PC-9 (cell line): ENCODE measurements at regions not wholly inside any gene's neighbourhood (a gene's known extent, or its start where the extent isn't known, plus 50 kb on each side); places are given as distances from the start of the nearest gene placed in this dataset.
"Not testable (repeated sequence)": the region's sequence is repeated elsewhere in the genome, so short reads cannot be mapped to it uniquely, and the experiment has no call there.

Experiments used
- BruUV-seq: library from RNA; stranded (reverse); fragments of 400-500 nt; replicated peaks from 2 replicates; lab custom pipeline; 2021; lab: Mats Ljungman, UMichigan
- CTCF ChIA-PET: fragments of 300-600 bp; sonication (Branson Sonifier 250); formaldehyde crosslinking; loops from one replicate; lab custom pipeline; 2022; ENCODE audit warnings: antibody characterized with exemption; lab: Charles Lee
- POLR2A ChIA-PET: fragments of 300-600 bp; sonication (Branson Sonifier 250); formaldehyde crosslinking; loops from one replicate; lab custom pipeline; 2022; ENCODE audit warnings: antibody characterized with exemption; ENCODE audit not compliant: unreplicated experiment; lab: Charles Lee
- DNase-seq, 2 experiments: peaks; one replicate each; pipeline versions ENCODE4 v3.0.0 to v3.0.0-alpha.2; 2015 to 2022; ENCODE audit warnings: mixed read lengths in 1 of 2
- H2AFZ ChIP-seq: fragments of 200-600 bp; sonication (generic); 2 replicates; pipeline ENCODE4 v1.8.1; 2017; ENCODE audit warnings: antibody characterized with exemption
- H3F3A ChIP-seq: fragments of 200-600 bp; sonication (generic); 2 replicates; pipeline ENCODE4 v1.8.1; 2017; ENCODE audit warnings: antibody characterized with exemption, mild to moderate bottlenecking, low read depth; ENCODE audit not compliant: insufficient read depth
- H3K27ac ChIP-seq: fragments of 200-600 bp; sonication (generic); 2 replicates; pipeline ENCODE4 v1.6.1; 2016; ENCODE audit warnings: mixed run types
- H3K27me3 ChIP-seq: fragments of 200-600 bp; sonication (generic); 2 replicates; pipeline ENCODE4 v1.6.1; 2016; ENCODE audit warnings: low read depth, mixed run types; ENCODE audit not compliant: insufficient read depth
- H3K36me3 ChIP-seq: fragments of 200-600 bp; sonication (generic); 2 replicates; pipeline ENCODE4 v1.6.1; 2016; ENCODE audit warnings: low read depth, mixed run types
- H3K4me1 ChIP-seq: fragments of 200-600 bp; sonication (generic); replicated peaks from 2 replicates; pipeline ENCODE4 v1.6.1; 2016; ENCODE audit warnings: mixed run types; ENCODE audit not compliant: insufficient read depth
- H3K4me2 ChIP-seq: fragments of 200-600 bp; sonication (generic); 2 replicates; pipeline ENCODE4 v1.6.1; 2017; ENCODE audit warnings: mixed run types
- H3K4me3 ChIP-seq: fragments of 200-600 bp; sonication (generic); 2 replicates; pipeline ENCODE4 v1.6.1; 2016; ENCODE audit warnings: mixed run types
- H3K79me2 ChIP-seq: fragments of 200-600 bp; sonication (generic); 2 replicates; pipeline ENCODE4 v1.6.1; 2017; ENCODE audit warnings: low read depth, mixed run types
- H3K9me2 ChIP-seq: fragments of 200-600 bp; sonication (generic); 2 replicates; pipeline ENCODE4 v1.8.1; 2017; ENCODE audit warnings: mild to moderate bottlenecking; ENCODE audit not compliant: insufficient read depth
- H3K9me3 ChIP-seq: fragments of 200-600 bp; sonication (generic); 2 replicates; pipeline ENCODE4 v1.8.1; 2016; ENCODE audit warnings: low read depth; ENCODE audit not compliant: insufficient read depth
- H4K20me1 ChIP-seq: fragments of 200-600 bp; sonication (generic); 2 replicates; pipeline ENCODE4 v1.8.1; 2017; ENCODE audit not compliant: insufficient read depth
- EZH2 ChIP-seq: fragments of 200-600 bp; sonication (generic); IDR thresholded peaks from 2 replicates; pipeline ENCODE4 v1.8.0; 2017; ENCODE audit warnings: antibody characterized with exemption, low read depth
- intact Hi-C: fragments of 100-400 bp; cut with micrococcal nuclease; formaldehyde crosslinking; loops from one replicate; pipeline ENCODE4 v1.10.0; 2022; ENCODE audit not compliant: unreplicated experiment
- TF ChIP-seq, protein P1 (sequence below): fragments of 200-600 bp; sonication (generic); conservative IDR thresholded peaks from 2 replicates; pipeline ENCODE4 v1.6.1; 2017; ENCODE audit warnings: mixed run types, antibody characterized with exemption, mild to moderate bottlenecking, moderate library complexity

DNA sequence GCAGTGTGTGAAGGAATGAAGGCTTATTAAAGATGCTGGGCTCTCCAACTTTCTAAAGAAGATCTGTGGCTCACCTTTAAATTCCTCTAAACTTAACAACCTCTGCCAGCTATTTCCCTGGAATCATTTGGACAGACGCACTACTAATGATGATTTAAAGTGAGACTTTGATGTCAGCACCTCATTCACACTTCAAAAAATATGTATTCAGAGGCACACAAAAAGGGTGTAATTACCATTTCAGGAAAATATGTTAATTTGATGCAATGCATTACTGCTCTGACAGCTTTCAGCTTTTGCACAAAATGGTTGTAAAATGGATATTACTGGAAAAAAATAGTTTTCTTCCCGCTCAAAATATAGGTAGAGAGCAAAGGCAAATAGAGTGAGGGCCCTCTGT, 423.9 kb upstream of the ASIC2 start:
- Histone ChIP-seq H4K20me1 (no peaks in the 10 kb centered on the region), H3F3A (no peaks in the 10 kb centered on the region), H3K9me3 (no peaks in the 10 kb centered on the region), H3K4me3 (no peak overlapping the region), H3K36me3 (no peaks in the 10 kb centered on the region), H3K4me1 (no peaks in the 10 kb centered on the region), H2AFZ (no peak overlapping the region), H3K27ac (no peak overlapping the region), H3K9me2 (no peaks in the 10 kb centered on the region), H3K79me2 (no peaks in the 10 kb centered on the region), H3K27me3 (peaks cover 8% of the 10 kb centered on the region; the same call in 1 of the 2 replicates), H3K4me2 (no peak overlapping the region)
- intact Hi-C loops, result no loop called here
- POLR2A ChIA-PET, result no interaction called here
- CTCF ChIA-PET, result no interaction called here
- no peak for DNase-seq
- no TSS peak for BruUV-seq
- no peak for TF ChIP-seq EZH2

DNA sequence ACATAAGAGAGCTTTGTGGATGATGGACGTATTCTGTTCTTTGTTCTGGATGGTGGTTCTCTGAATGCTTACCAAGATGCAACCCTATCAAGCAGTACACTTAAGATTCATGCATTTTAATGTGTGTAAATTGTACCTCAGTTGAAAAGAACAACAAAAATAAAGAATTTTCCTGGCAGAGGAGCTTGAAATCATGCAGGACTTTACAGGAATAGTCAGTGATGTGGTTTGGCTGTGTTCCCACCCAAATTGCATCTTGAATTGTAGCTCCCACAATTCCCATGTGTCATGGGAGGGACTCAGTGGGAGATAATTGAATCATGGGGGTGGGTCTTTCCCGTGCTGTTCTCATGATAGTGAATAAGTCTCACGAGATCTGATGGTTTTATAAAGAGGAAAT, 430.6 kb upstream of the ASIC2 start:
- CTCF ChIA-PET, H4K20me1 ChIP-seq, H3K9me2 ChIP-seq, H2AFZ ChIP-seq, H3K27me3 ChIP-seq, H3K36me3 ChIP-seq, H3K79me2 ChIP-seq, DNase-seq, H3K27ac ChIP-seq, H3K4me1 ChIP-seq, H3K9me3 ChIP-seq, BruUV-seq, intact Hi-C loops, POLR2A ChIA-PET, H3F3A ChIP-seq, H3K4me3 ChIP-seq, H3K4me2 ChIP-seq: not testable (repeated sequence)

DNA sequence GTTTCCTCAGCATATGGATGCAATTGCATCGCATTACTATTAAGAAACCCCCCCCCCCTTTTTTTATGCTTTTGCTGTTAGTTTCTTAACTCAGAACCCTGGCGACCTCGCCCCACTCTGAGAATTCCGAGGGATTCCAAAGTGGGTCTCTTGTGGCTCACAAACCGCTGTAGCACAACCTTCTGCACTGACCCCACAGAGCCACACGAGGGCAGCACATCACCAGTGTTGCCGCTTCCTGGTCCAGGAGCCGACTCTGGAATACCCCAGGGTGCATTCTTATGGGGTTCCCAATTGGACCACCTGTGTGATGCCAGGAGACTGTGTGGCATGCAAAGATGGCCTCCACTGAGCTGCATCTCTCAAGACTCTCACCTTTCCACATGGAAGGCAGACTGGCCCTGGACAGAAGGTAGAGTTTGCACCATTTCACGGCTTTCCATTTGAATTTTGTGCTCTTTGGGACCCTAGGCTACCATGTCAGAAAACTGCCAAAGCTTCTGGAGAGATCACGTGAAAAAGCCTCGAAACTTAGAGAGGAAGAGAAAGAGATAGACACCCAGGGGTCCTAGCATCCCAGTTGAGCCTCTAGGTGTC, 432.7 kb upstream of the ASIC2 start:
- BruUV-seq, result no TSS peak
- Histone ChIP-seq H3K9me2 (no peaks in the 10 kb centered on the region), H3K27ac (no peak overlapping the region), H3K36me3 (no peaks in the 10 kb centered on the region), H3F3A (no peaks in the 10 kb centered on the region), H3K79me2 (no peaks in the 10 kb centered on the region), H3K4me1 (no peaks in the 10 kb centered on the region), H4K20me1 (no peaks in the 10 kb centered on the region; the same call in 1 of the 2 replicates), H3K27me3 (0 out of 2 replicates have a peak, but pooled peaks cover 5% of the 10 kb centered on the region), H3K4me3 (no peak overlapping the region), H3K4me2 (no peak overlapping the region), H3K9me3 (no peaks in the 10 kb centered on the region), H2AFZ (no peak overlapping the region)
- intact Hi-C loops, result no loop called here
- TF ChIP-seq, protein P1, sequence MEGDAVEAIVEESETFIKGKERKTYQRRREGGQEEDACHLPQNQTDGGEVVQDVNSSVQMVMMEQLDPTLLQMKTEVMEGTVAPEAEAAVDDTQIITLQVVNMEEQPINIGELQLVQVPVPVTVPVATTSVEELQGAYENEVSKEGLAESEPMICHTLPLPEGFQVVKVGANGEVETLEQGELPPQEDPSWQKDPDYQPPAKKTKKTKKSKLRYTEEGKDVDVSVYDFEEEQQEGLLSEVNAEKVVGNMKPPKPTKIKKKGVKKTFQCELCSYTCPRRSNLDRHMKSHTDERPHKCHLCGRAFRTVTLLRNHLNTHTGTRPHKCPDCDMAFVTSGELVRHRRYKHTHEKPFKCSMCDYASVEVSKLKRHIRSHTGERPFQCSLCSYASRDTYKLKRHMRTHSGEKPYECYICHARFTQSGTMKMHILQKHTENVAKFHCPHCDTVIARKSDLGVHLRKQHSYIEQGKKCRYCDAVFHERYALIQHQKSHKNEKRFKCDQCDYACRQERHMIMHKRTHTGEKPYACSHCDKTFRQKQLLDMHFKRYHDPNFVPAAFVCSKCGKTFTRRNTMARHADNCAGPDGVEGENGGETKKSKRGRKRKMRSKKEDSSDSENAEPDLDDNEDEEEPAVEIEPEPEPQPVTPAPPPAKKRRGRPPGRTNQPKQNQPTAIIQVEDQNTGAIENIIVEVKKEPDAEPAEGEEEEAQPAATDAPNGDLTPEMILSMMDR, result peak; percentile 74
- TF ChIP-seq EZH2, result no peak
- ChIA-PET POLR2A (no interaction called here), CTCF (no interaction called here)
- DNase-seq, result peak in 1 of 2 experiments; percentile 6

GRCh38 chr17:33730131-33730530, 437.0 kb upstream of the ASIC2 start:
- Histone ChIP-seq H3K9me3 (no peaks in the 10 kb centered on the region), H3K4me3 (no peak overlapping the region), H3K27ac (no peak overlapping the region), H3F3A (no peaks in the 10 kb centered on the region), H3K9me2 (no peaks in the 10 kb centered on the region), H3K4me1 (no peaks in the 10 kb centered on the region), H2AFZ (no peak overlapping the region), H3K79me2 (no peaks in the 10 kb centered on the region), H3K36me3 (no peaks in the 10 kb centered on the region), H3K27me3 (no peaks in the 10 kb centered on the region), H3K4me2 (no peak overlapping the region), H4K20me1 (no peaks in the 10 kb centered on the region; the same call in 1 of the 2 replicates)
- BruUV-seq, result no TSS peak
- DNase-seq, result no peak
- CTCF ChIA-PET, result no interaction called here
- TF ChIP-seq EZH2, result no peak
- TF ChIP-seq, protein P1, result no peak
- intact Hi-C loops, result no loop called here
- POLR2A ChIA-PET, result no interaction called here
